Naive thymus-derived CD4-positive, alpha-beta T cell (primary cell): ENCODE measurements at regions not wholly inside any gene's neighbourhood (a gene's known extent, or its start where the extent isn't known, plus 50 kb on each side); places are given as distances from the start of the nearest gene placed in this dataset.
A peak's percentile ranks its signal among the peaks of the same experiment; 100 is the strongest.

Experiments used
- ATAC-seq: fragments of 150-1000 bp; cut with Tn5 transposase; 2 replicates; pipeline ENCODE4 v1.10.0; 2021; ENCODE audit warnings: mild to moderate bottlenecking, moderate library complexity
- CTCF ChIA-PET: fragments of 350-600 bp; sonication (Branson Sonifier 250); formaldehyde crosslinking; loops from one replicate; lab custom pipeline; 2021; ENCODE audit warnings: antibody characterized with exemption; lab: Charles Lee
- POLR2A ChIA-PET: fragments of 350-600 bp; sonication (Branson Sonifier 250); formaldehyde crosslinking; loops from one replicate; lab custom pipeline; 2021; ENCODE audit warnings: antibody characterized with exemption, inconsistent platforms; lab: Charles Lee
- DNase-seq, 9 donors: peaks; one replicate each; pipeline versions ENCODE4 v3.0.0 to v3.0.0-alpha.2; 2020 to 2022; ENCODE audit warnings: mixed read lengths in 1 of 9
- H3K27ac ChIP-seq: one replicate; pipeline ENCODE4 v1.7.0; 2013; ENCODE audit warnings: mild to moderate bottlenecking, low read depth, low read length, moderate library complexity
- H3K27me3 ChIP-seq, 2 donors: one replicate each; pipeline ENCODE4 v1.7.0; 2013; ENCODE audit warnings: low read length in 2 of 2, mild to moderate bottlenecking in 2 of 2, moderate library complexity in 2 of 2; ENCODE audit not compliant: control insufficient read depth in 2 of 2, insufficient read depth in 2 of 2
- H3K36me3 ChIP-seq, 3 experiments: 1 replicate in 2 of 3; 2 replicates in 1 of 3; pipeline ENCODE4 v1.7.0; 2013; ENCODE audit warnings: low read length in 3 of 3, mild to moderate bottlenecking in 3 of 3, moderate library complexity in 1 of 3; ENCODE audit not compliant: insufficient read depth in 3 of 3, control insufficient read depth in 2 of 3
- H3K4me1 ChIP-seq, 2 donors: one replicate each; pipeline ENCODE4 v1.7.0; 2013; ENCODE audit warnings: low read length in 2 of 2, mild to moderate bottlenecking in 2 of 2, moderate library complexity in 1 of 2; ENCODE audit not compliant: control insufficient read depth in 2 of 2, insufficient read depth in 2 of 2
- H3K4me3 ChIP-seq: 2 replicates; pipeline ENCODE4 v1.7.0; 2013; ENCODE audit warnings: mild to moderate bottlenecking, low read length
- H3K9me3 ChIP-seq, 3 experiments: 1 replicate in 2 of 3; 2 replicates in 1 of 3; pipeline ENCODE4 v1.7.0; 2013; ENCODE audit warnings: low read length in 3 of 3; ENCODE audit not compliant: control insufficient read depth in 2 of 3
- H3K27ac Mint-ChIP-seq, 9 donors: one replicate each; pipeline ENCODE4 v1.8.0; 2020 to 2022; ENCODE audit warnings: mixed read lengths in 9 of 9, mild to moderate bottlenecking in 8 of 9, moderate library complexity in 5 of 9, inconsistent platforms in 2 of 9
- H3K27me3 Mint-ChIP-seq, 5 donors: one replicate each; pipeline ENCODE4 v1.8.0; 2021 to 2022; ENCODE audit warnings: mixed read lengths in 5 of 5, mild to moderate bottlenecking in 1 of 5
- H3K36me3 Mint-ChIP-seq, 5 donors: one replicate each; pipeline ENCODE4 v1.8.0; 2020 to 2022; ENCODE audit warnings: mixed read lengths in 5 of 5, mild to moderate bottlenecking in 3 of 5, inconsistent platforms in 1 of 5
- H3K4me1 Mint-ChIP-seq, 7 donors: one replicate each; pipeline ENCODE4 v1.8.0; 2020 to 2022; ENCODE audit warnings: mixed read lengths in 7 of 7, mild to moderate bottlenecking in 3 of 7, inconsistent platforms in 1 of 7
- H3K4me3 Mint-ChIP-seq, 10 donors: one replicate each; pipeline ENCODE4 v1.8.0; 2020 to 2022; ENCODE audit warnings: mild to moderate bottlenecking in 10 of 10, mixed read lengths in 10 of 10, moderate library complexity in 6 of 10, inconsistent platforms in 2 of 10
- H3K9me3 Mint-ChIP-seq, 11 donors: one replicate each; pipeline ENCODE4 v1.8.0; 2020 to 2022; ENCODE audit warnings: mixed read lengths in 11 of 11, mild to moderate bottlenecking in 4 of 11, inconsistent platforms in 1 of 11, moderate library complexity in 1 of 11
- intact Hi-C, 2 donors: fragments of 100-400 bp; cut with micrococcal nuclease; formaldehyde crosslinking; loops; one replicate each; pipeline ENCODE4 v1.15.1; 2023

- Mint-ChIP-seq H3K4me3 (no peak overlapping the region), H3K36me3 (no peaks in the 10 kb centered on the region), H3K4me1 (peaks cover 7 to 14% (median 13%) of the 10 kb centered on the region in 7 donors), H3K9me3 (no peaks in the 10 kb centered on the region), H3K27ac (no peak overlapping the region), H3K27me3 (peaks cover 9 to 50% (median 15%) of the 10 kb centered on the region in 5 donors)
- Histone ChIP-seq H3K4me1 (peaks cover 0 to 10% of the 10 kb centered on the region in 2 donors), H3K27ac (no peak overlapping the region), H3K27me3 (peaks cover 0 to 3% of the 10 kb centered on the region in 2 donors), H3K9me3 (no peaks in the 10 kb centered on the region), H3K4me3 (no peak overlapping the region), H3K36me3 (no peaks in the 10 kb centered on the region)
- POLR2A ChIA-PET = no interaction called here
- ATAC-seq (no peak), DNase-seq (no peak)
- intact Hi-C loops = no loop called here
- CTCF ChIA-PET = no interaction called here
Observed at GRCh38 chr2:47301731-47302130, 67.4 kb upstream of the EPCAM start.

- Mint-ChIP-seq H3K4me1 (peaks cover 7 to 14% (median 13%) of the 10 kb centered on the region in 7 donors), H3K27ac (no peak overlapping the region), H3K36me3 (no peaks in the 10 kb centered on the region), H3K9me3 (no peaks in the 10 kb centered on the region), H3K4me3 (no peak overlapping the region), H3K27me3 (peaks cover 9 to 47% (median 13%) of the 10 kb centered on the region in 5 donors)
- no peak overlapping the region for H3K27ac ChIP-seq
- no peak for DNase-seq
- no peaks in the 10 kb centered on the region for H3K9me3 ChIP-seq
- no peaks in the 10 kb centered on the region for H3K36me3 ChIP-seq
- intact Hi-C loops = no loop called here
- H3K4me3 ChIP-seq = no peak overlapping the region
- peaks cover 0 to 10% of the 10 kb centered on the region in 2 donors for H3K4me1 ChIP-seq
- ChIA-PET CTCF (interaction anchor here (1.0 kb wide), 1 partner anchor 466 kb away, joined by 3 read pairs; no protein-coding TSS in a partner anchor), POLR2A (no interaction called here)
- H3K27me3 ChIP-seq = peaks cover 0 to 3% of the 10 kb centered on the region in 2 donors
- no peak for ATAC-seq
Observed at GRCh38 chr2:47301277-47301618, 67.9 kb upstream of the EPCAM start.

- H3K36me3 Mint-ChIP-seq = no peaks in the 10 kb centered on the region
- H3K36me3 ChIP-seq = no peaks in the 10 kb centered on the region
- POLR2A ChIA-PET = no interaction called here
- peak overlapping the region in 1 of 9 donors; percentile 27 for H3K27ac Mint-ChIP-seq
- H3K4me1 Mint-ChIP-seq = peaks cover 7 to 14% (median 13%) of the 10 kb centered on the region in 7 donors
- no peak overlapping the region for H3K4me3 ChIP-seq
- DNase-seq = no peak
- ATAC-seq = peak; percentile 82
- H3K27me3 ChIP-seq = peaks cover 0 to 3% of the 10 kb centered on the region in 2 donors
- CTCF ChIA-PET = interaction anchor here (1.0 kb wide), 1 partner anchor 466 kb away, joined by 3 read pairs; no protein-coding TSS in a partner anchor
- no peak overlapping the region for H3K4me3 Mint-ChIP-seq
- H3K9me3 ChIP-seq = no peaks in the 10 kb centered on the region
- H3K9me3 Mint-ChIP-seq = no peaks in the 10 kb centered on the region
- peaks cover 9 to 50% (median 12%) of the 10 kb centered on the region in 5 donors for H3K27me3 Mint-ChIP-seq
- no peak overlapping the region for H3K27ac ChIP-seq
- peaks cover 0 to 10% of the 10 kb centered on the region in 2 donors for H3K4me1 ChIP-seq
- intact Hi-C loops = no loop called here
Observed at GRCh38 chr2:47300609-47301276, 68.4 kb upstream of the EPCAM start.

- peaks cover 0 to 10% of the 10 kb centered on the region in 2 donors for H3K4me1 ChIP-seq
- Mint-ChIP-seq H3K4me1 (peaks cover 7 to 14% (median 13%) of the 10 kb centered on the region in 7 donors), H3K36me3 (no peaks in the 10 kb centered on the region), H3K27ac (peak overlapping the region in 1 of 9 donors; percentile 27), H3K9me3 (no peaks in the 10 kb centered on the region), H3K27me3 (peaks cover 6 to 55% (median 10%) of the 10 kb centered on the region in 5 donors), H3K4me3 (no peak overlapping the region)
- H3K9me3 ChIP-seq = no peaks in the 10 kb centered on the region
- ChIA-PET CTCF (no interaction called here), POLR2A (no interaction called here)
- no peak overlapping the region for H3K27ac ChIP-seq
- no peak for ATAC-seq
- intact Hi-C loops = no loop called here
- H3K36me3 ChIP-seq = no peaks in the 10 kb centered on the region
- DNase-seq = no peak
- no peak overlapping the region for H3K4me3 ChIP-seq
- peaks cover 0 to 3% of the 10 kb centered on the region in 2 donors for H3K27me3 ChIP-seq
Observed at GRCh38 chr2:47300081-47300480, 69.0 kb upstream of the EPCAM start.

GRCh38 chr2:47299555-47299954 lies 69.6 kb upstream of the EPCAM start:
- Histone ChIP-seq H3K27me3 (peaks cover 0 to 3% of the 10 kb centered on the region in 2 donors), H3K4me3 (no peak overlapping the region), H3K27ac (no peak overlapping the region), H3K9me3 (no peaks in the 10 kb centered on the region), H3K4me1 (peaks cover 0 to 10% of the 10 kb centered on the region in 2 donors), H3K36me3 (no peaks in the 10 kb centered on the region)
- Mint-ChIP-seq H3K36me3 (no peaks in the 10 kb centered on the region), H3K27me3 (peaks cover 1 to 51% (median 7%) of the 10 kb centered on the region in 5 donors), H3K9me3 (no peaks in the 10 kb centered on the region), H3K4me1 (peaks cover 7 to 14% (median 13%) of the 10 kb centered on the region in 7 donors), H3K27ac (no peak overlapping the region), H3K4me3 (no peak overlapping the region)
- ChIA-PET CTCF (no interaction called here), POLR2A (no interaction called here)
- DNase-seq = no peak
- peak; percentile 44 for ATAC-seq
- intact Hi-C loops = no loop called here

GRCh38 chr2:47298771-47299170 lies 70.3 kb upstream of the EPCAM start:
- Mint-ChIP-seq H3K27ac (no peak overlapping the region), H3K36me3 (no peaks in the 10 kb centered on the region), H3K4me1 (peaks cover 7 to 14% (median 13%) of the 10 kb centered on the region in 7 donors), H3K4me3 (no peak overlapping the region), H3K27me3 (peaks cover 0 to 54% (median 8%) of the 10 kb centered on the region in 5 donors), H3K9me3 (no peaks in the 10 kb centered on the region)
- ATAC-seq (no peak), DNase-seq (no peak)
- Histone ChIP-seq H3K27me3 (peaks cover 0 to 3% of the 10 kb centered on the region in 2 donors), H3K4me3 (no peak overlapping the region), H3K36me3 (no peaks in the 10 kb centered on the region), H3K4me1 (peaks cover 0 to 10% of the 10 kb centered on the region in 2 donors), H3K27ac (no peak overlapping the region), H3K9me3 (no peaks in the 10 kb centered on the region)
- POLR2A ChIA-PET = no interaction called here
- intact Hi-C loops = no loop called here
- CTCF ChIA-PET = no interaction called here
